ENCODE measurements at regions not wholly inside any gene's neighbourhood (a gene's known extent, or its start where the extent isn't known, plus 50 kb on each side); places are given as distances from the start of the nearest gene placed in this dataset.

GRCh38 chr9:99515093-99515492 is 293.0 kb downstream of the SEC61B start:
- no peaks in the 10 kb centered on the region for H3K27me3 ChIP-seq (ENCODE audit: control insufficient read depth, insufficient read depth, low read length)
- H3K27ac ChIP-seq (ENCODE audit: low read depth in 2 of 2, low read length in 2 of 2), result no peak overlapping the region
- no peaks in the 10 kb centered on the region for H3K9me3 ChIP-seq (ENCODE audit: control insufficient read depth in 2 of 3, insufficient read depth in 1 of 3, low read length in 3 of 3)
- TF ChIP-seq, protein P1, sequence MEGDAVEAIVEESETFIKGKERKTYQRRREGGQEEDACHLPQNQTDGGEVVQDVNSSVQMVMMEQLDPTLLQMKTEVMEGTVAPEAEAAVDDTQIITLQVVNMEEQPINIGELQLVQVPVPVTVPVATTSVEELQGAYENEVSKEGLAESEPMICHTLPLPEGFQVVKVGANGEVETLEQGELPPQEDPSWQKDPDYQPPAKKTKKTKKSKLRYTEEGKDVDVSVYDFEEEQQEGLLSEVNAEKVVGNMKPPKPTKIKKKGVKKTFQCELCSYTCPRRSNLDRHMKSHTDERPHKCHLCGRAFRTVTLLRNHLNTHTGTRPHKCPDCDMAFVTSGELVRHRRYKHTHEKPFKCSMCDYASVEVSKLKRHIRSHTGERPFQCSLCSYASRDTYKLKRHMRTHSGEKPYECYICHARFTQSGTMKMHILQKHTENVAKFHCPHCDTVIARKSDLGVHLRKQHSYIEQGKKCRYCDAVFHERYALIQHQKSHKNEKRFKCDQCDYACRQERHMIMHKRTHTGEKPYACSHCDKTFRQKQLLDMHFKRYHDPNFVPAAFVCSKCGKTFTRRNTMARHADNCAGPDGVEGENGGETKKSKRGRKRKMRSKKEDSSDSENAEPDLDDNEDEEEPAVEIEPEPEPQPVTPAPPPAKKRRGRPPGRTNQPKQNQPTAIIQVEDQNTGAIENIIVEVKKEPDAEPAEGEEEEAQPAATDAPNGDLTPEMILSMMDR (IDR thresholded peaks at IDR 0.05; ENCODE audit: borderline replicate concordance, extremely low read depth, insufficient read depth), result no peak
- intact Hi-C loops (cut with DNase I), result no loop called here
- H3K36me3 ChIP-seq (ENCODE audit: control insufficient read depth in 2 of 3, insufficient read depth in 3 of 3, low read length in 3 of 3), result no peaks in the 10 kb centered on the region
- DNase-seq, result no peak
- H3K4me3 ChIP-seq (ENCODE audit: low read length in 3 of 3), result no peak overlapping the region
- H3K9ac ChIP-seq (ENCODE audit: low read length in 3 of 3), result no peak overlapping the region
- FAIRE-seq, result no peak
- no peaks in the 10 kb centered on the region for H3K4me1 ChIP-seq (ENCODE audit: control insufficient read depth in 2 of 3, insufficient read depth in 2 of 3, low read depth in 1 of 3, low read length in 3 of 3)

- DNase-seq, result no peak
- no peak for FAIRE-seq
Measured at GRCh38 chr9:99515895-99516656, 294.0 kb downstream of the SEC61B start.

GRCh38 chr9:99516657-99517049 is 294.6 kb downstream of the SEC61B start:
- Histone ChIP-seq H3K9ac (ENCODE audit: low read length in 3 of 3) (no peak overlapping the region), H3K36me3 (ENCODE audit: control insufficient read depth in 2 of 3, insufficient read depth in 3 of 3, low read length in 3 of 3) (no peaks in the 10 kb centered on the region), H3K27me3 (ENCODE audit: control insufficient read depth, insufficient read depth, low read length) (no peaks in the 10 kb centered on the region), H3K27ac (ENCODE audit: low read depth in 2 of 2, low read length in 2 of 2) (no peak overlapping the region), H3K4me3 (ENCODE audit: low read length in 3 of 3) (no peak overlapping the region), H3K4me1 (ENCODE audit: control insufficient read depth in 2 of 3, insufficient read depth in 2 of 3, low read depth in 1 of 3, low read length in 3 of 3) (no peaks in the 10 kb centered on the region), H3K9me3 (ENCODE audit: control insufficient read depth in 2 of 3, insufficient read depth in 1 of 3, low read length in 3 of 3) (no peaks in the 10 kb centered on the region)
- no peak for DNase-seq
- TF ChIP-seq, protein P1 (IDR thresholded peaks at IDR 0.05; ENCODE audit: borderline replicate concordance, extremely low read depth, insufficient read depth), result no peak
- no peak for FAIRE-seq
- intact Hi-C loops (cut with DNase I), result no loop called here

More at GRCh38 chr9:99515895-99516656, 294.0 kb downstream of the SEC61B start:
- H3K36me3 ChIP-seq (ENCODE audit: control insufficient read depth in 2 of 3, insufficient read depth in 3 of 3, low read length in 3 of 3), result no peaks in the 10 kb centered on the region
- no peaks in the 10 kb centered on the region for H3K9me3 ChIP-seq (ENCODE audit: control insufficient read depth in 2 of 3, insufficient read depth in 1 of 3, low read length in 3 of 3)
- no peak overlapping the region for H3K4me3 ChIP-seq (ENCODE audit: low read length in 3 of 3)
- intact Hi-C loops (cut with DNase I), result no loop called here
- H3K27me3 ChIP-seq (ENCODE audit: control insufficient read depth, insufficient read depth, low read length), result no peaks in the 10 kb centered on the region
- TF ChIP-seq, protein P1 (IDR thresholded peaks at IDR 0.05; ENCODE audit: borderline replicate concordance, extremely low read depth, insufficient read depth), result no peak
- H3K27ac ChIP-seq (ENCODE audit: low read depth in 2 of 2, low read length in 2 of 2), result no peak overlapping the region
- H3K9ac ChIP-seq (ENCODE audit: low read length in 3 of 3), result no peak overlapping the region
- H3K4me1 ChIP-seq (ENCODE audit: control insufficient read depth in 2 of 3, insufficient read depth in 2 of 3, low read depth in 1 of 3, low read length in 3 of 3), result no peaks in the 10 kb centered on the region

Measured in kidney (tissue), 13 donors.